ENCODE measurements at regions not wholly inside any gene's neighbourhood (a gene's known extent, or its start where the extent isn't known, plus 50 kb on each side); places are given as distances from the start of the nearest gene placed in this dataset.

DNA sequence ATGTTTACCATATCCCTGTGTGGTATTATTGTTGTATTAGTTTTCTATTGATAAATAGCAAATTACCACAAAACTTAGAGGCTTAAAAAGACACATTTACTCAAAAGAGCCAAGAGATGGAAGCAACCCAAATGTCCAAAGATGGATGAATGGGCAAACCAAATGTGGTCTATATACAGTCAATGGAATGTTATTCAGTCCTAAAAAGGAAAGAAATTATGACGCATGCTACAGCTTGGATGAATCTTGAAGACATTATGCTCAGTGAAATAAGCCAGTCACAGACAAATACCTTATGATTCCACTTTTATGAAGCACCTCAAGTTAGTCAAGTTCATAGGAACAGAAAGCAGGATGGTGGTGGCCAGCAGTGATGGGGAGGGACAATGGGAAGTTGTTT lies 144.7 kb downstream of the QDPR start:
- ATAC-seq (ENCODE audit: insufficient read depth, low FRiP score) = no peak
- 90 to 97% methylated on average over 1 of the region's 1 CpG for WGBS, 2 donors
- peaks cover 0 to 2% (median 0%) of the 10 kb centered on the region in 3 donors for H3K27me3 ChIP-seq (ENCODE audit: control insufficient read depth in 3 of 3, insufficient read depth in 3 of 3, low read length in 2 of 3)

DNA sequence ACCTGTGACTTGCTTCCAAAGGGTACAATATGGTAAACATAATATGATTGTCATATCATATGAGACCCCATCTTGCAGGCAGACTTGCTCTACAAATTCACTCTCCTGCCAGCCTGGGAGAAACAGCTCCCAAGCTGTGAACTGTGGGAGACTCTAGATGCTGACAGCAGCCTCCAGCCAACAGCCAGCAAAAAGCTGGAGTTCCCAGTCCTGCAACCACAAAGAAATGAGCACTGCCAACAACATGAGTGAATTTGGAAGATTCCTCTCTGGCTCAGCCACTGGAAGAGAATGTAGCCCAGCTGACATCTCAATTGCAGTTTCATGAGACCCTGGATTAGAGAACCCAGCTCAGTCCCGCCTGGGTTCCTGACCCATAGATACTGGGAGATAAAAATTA lies 145.4 kb downstream of the QDPR start:
- Histone ChIP-seq H3K4me3 (no peak overlapping the region), H3K27ac (ENCODE audit: low read depth in 1 of 2, low read length in 1 of 2) (no peak overlapping the region), H3K36me3 (ENCODE audit: control insufficient read depth in 4 of 4, insufficient read depth in 4 of 4, low read length in 4 of 4) (no peaks in the 10 kb centered on the region), H3K27me3 (ENCODE audit: control insufficient read depth in 3 of 3, insufficient read depth in 3 of 3, low read length in 2 of 3) (peaks cover 0 to 2% (median 0%) of the 10 kb centered on the region in 3 donors), H3K4me1 (ENCODE audit: control insufficient read depth in 5 of 5, insufficient read depth in 5 of 5, low read length in 5 of 5) (no peaks in the 10 kb centered on the region), H3K9ac (ENCODE audit: insufficient read depth in 1 of 2, low read length in 2 of 2) (no peak overlapping the region), H3K9me3 (ENCODE audit: control insufficient read depth in 4 of 4, insufficient read depth in 3 of 4, low read length in 3 of 4) (no peaks in the 10 kb centered on the region)
- peak in 2 of 3 donors; percentile 21 to 69 for DNase-seq
- TF ChIP-seq, protein P1, sequence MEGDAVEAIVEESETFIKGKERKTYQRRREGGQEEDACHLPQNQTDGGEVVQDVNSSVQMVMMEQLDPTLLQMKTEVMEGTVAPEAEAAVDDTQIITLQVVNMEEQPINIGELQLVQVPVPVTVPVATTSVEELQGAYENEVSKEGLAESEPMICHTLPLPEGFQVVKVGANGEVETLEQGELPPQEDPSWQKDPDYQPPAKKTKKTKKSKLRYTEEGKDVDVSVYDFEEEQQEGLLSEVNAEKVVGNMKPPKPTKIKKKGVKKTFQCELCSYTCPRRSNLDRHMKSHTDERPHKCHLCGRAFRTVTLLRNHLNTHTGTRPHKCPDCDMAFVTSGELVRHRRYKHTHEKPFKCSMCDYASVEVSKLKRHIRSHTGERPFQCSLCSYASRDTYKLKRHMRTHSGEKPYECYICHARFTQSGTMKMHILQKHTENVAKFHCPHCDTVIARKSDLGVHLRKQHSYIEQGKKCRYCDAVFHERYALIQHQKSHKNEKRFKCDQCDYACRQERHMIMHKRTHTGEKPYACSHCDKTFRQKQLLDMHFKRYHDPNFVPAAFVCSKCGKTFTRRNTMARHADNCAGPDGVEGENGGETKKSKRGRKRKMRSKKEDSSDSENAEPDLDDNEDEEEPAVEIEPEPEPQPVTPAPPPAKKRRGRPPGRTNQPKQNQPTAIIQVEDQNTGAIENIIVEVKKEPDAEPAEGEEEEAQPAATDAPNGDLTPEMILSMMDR (IDR thresholded peaks at IDR 0.05; ENCODE audit: control extremely low read depth, extremely low read depth) = no peak
- WGBS, 2 donors = 72 to 74% methylated on average over 1 of the region's 1 CpG
- no peak for ATAC-seq (ENCODE audit: insufficient read depth, low FRiP score)

More for the DNA sequence above, 144.7 kb downstream of the QDPR start:
- no peak for DNase-seq
- Histone ChIP-seq H3K4me3 (no peak overlapping the region), H3K36me3 (ENCODE audit: control insufficient read depth in 4 of 4, insufficient read depth in 4 of 4, low read length in 4 of 4) (no peaks in the 10 kb centered on the region), H3K9ac (ENCODE audit: insufficient read depth in 1 of 2, low read length in 2 of 2) (no peak overlapping the region), H3K9me3 (ENCODE audit: control insufficient read depth in 4 of 4, insufficient read depth in 3 of 4, low read length in 3 of 4) (no peaks in the 10 kb centered on the region), H3K27ac (ENCODE audit: low read depth in 1 of 2, low read length in 1 of 2) (no peak overlapping the region), H3K4me1 (ENCODE audit: control insufficient read depth in 5 of 5, insufficient read depth in 5 of 5, low read length in 5 of 5) (no peaks in the 10 kb centered on the region)
- TF ChIP-seq, protein P1 (IDR thresholded peaks at IDR 0.05; ENCODE audit: control extremely low read depth, extremely low read depth) = no peak

DNA sequence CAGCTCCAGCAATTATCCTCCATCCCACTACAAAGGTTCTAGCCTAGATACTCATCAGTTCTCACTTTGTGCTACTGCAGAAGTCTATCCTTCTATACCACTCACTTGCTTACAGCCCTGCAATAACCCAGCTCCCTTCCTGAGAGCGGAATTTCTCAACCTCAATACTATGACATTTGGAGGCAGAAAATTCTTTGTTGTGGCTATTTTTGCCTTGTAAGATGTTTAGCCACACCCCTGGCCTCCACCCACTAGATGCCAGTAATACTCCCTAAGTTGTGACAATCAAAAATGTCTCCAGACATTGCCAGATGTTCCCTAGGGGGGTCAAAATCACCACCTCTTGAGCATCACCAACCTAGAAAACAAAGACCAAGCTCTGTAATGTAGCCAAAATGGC lies 149.5 kb downstream of the QDPR start:
- H3K27me3 ChIP-seq (ENCODE audit: control insufficient read depth in 3 of 3, insufficient read depth in 3 of 3, low read length in 2 of 3) = peaks cover 0 to 2% (median 0%) of the 10 kb centered on the region in 3 donors
- DNase-seq (no peak), ATAC-seq (ENCODE audit: insufficient read depth, low FRiP score) (no peak)
- no peak overlapping the region for H3K9ac ChIP-seq (ENCODE audit: insufficient read depth in 1 of 2, low read length in 2 of 2)
- H3K9me3 ChIP-seq (ENCODE audit: control insufficient read depth in 4 of 4, insufficient read depth in 3 of 4, low read length in 3 of 4) = peaks cover 0 to 2% (median 0%) of the 10 kb centered on the region in 4 donors
- no peak overlapping the region for H3K4me3 ChIP-seq
- H3K27ac ChIP-seq (ENCODE audit: low read depth in 1 of 2, low read length in 1 of 2) = no peak overlapping the region
- H3K4me1 ChIP-seq (ENCODE audit: control insufficient read depth in 5 of 5, insufficient read depth in 5 of 5, low read length in 5 of 5) = no peaks in the 10 kb centered on the region
- TF ChIP-seq, protein P1 (IDR thresholded peaks at IDR 0.05; ENCODE audit: control extremely low read depth, extremely low read depth) = no peak
- WGBS, 2 donors = 79 to 92% methylated on average over 1 of the region's 1 CpG
- no peaks in the 10 kb centered on the region for H3K36me3 ChIP-seq (ENCODE audit: control insufficient read depth in 4 of 4, insufficient read depth in 4 of 4, low read length in 4 of 4)

DNA sequence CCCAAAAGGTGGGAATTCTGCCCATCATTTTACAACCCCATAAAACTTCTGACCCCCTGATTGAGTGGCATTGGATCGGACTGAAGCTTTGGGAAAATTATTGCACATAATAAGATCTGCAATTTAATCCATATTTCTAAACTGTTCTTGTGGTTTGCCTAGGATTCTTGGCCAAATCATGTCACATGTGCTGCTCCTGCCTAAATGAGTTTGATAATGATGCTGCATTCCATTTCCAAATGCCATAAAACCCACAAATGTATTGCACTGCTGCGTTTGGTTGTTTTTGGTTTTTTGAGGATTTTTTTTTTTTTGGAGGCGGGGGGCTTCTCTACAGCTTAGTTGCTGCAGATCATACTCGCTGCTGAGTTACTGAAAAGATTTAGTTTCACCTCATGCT lies 153.6 kb downstream of the QDPR start:
- H3K36me3 ChIP-seq (ENCODE audit: control insufficient read depth in 4 of 4, insufficient read depth in 4 of 4, low read length in 4 of 4) = no peaks in the 10 kb centered on the region
- peaks cover 0 to 6% (median 1%) of the 10 kb centered on the region in 4 donors for H3K9me3 ChIP-seq (ENCODE audit: control insufficient read depth in 4 of 4, insufficient read depth in 3 of 4, low read length in 3 of 4)
- DNase-seq (no peak), ATAC-seq (ENCODE audit: insufficient read depth, low FRiP score) (no peak)
- H3K27ac ChIP-seq (ENCODE audit: low read depth in 1 of 2, low read length in 1 of 2) = no peak overlapping the region
- H3K9ac ChIP-seq (ENCODE audit: insufficient read depth in 1 of 2, low read length in 2 of 2) = no peak overlapping the region
- peaks cover 0 to 2% (median 0%) of the 10 kb centered on the region in 3 donors for H3K27me3 ChIP-seq (ENCODE audit: control insufficient read depth in 3 of 3, insufficient read depth in 3 of 3, low read length in 2 of 3)
- H3K4me3 ChIP-seq = no peak overlapping the region
- 92 to 99% methylated on average over 4 of the region's 4 CpGs for WGBS, 2 donors
- TF ChIP-seq, protein P1 (IDR thresholded peaks at IDR 0.05; ENCODE audit: control extremely low read depth, extremely low read depth) = no peak
- no peaks in the 10 kb centered on the region for H3K4me1 ChIP-seq (ENCODE audit: control insufficient read depth in 5 of 5, insufficient read depth in 5 of 5, low read length in 5 of 5)
